Activated T-cell treated with anti-CD3 and anti-CD28 coated beads, Interleukin-2, amount 50 U/mL, for 24 hours (primary cell): ENCODE measurements at regions not wholly inside any gene's neighbourhood (a gene's known extent, or its start where the extent isn't known, plus 50 kb on each side); places are given as distances from the start of the nearest gene placed in this dataset.
A peak's percentile ranks its signal among the peaks of the same experiment; 100 is the strongest.

Source experiments
- DNase-seq: peaks from one replicate; pipeline ENCODE4 v3.0.0-alpha.2; 2020
- H3K27ac Mint-ChIP-seq: 2 replicates; pipeline ENCODE4 v1.8.0; 2020; ENCODE audit warnings: mild to moderate bottlenecking, mixed read lengths
- H3K27me3 Mint-ChIP-seq: 2 replicates; pipeline ENCODE4 v1.8.0; 2020; ENCODE audit warnings: mixed read lengths
- H3K36me3 Mint-ChIP-seq: 2 replicates; pipeline ENCODE4 v1.8.0; 2020; ENCODE audit warnings: low read depth, mixed read lengths
- H3K4me1 Mint-ChIP-seq: 2 replicates; pipeline ENCODE4 v1.8.0; 2020; ENCODE audit warnings: low read depth, mixed read lengths
- H3K4me3 Mint-ChIP-seq: 2 replicates; pipeline ENCODE4 v1.8.0; 2020; ENCODE audit warnings: mild to moderate bottlenecking, moderate library complexity, mixed read lengths
- H3K9me3 Mint-ChIP-seq: 2 replicates; pipeline ENCODE4 v1.8.0; 2020; ENCODE audit warnings: mixed read lengths

DNA sequence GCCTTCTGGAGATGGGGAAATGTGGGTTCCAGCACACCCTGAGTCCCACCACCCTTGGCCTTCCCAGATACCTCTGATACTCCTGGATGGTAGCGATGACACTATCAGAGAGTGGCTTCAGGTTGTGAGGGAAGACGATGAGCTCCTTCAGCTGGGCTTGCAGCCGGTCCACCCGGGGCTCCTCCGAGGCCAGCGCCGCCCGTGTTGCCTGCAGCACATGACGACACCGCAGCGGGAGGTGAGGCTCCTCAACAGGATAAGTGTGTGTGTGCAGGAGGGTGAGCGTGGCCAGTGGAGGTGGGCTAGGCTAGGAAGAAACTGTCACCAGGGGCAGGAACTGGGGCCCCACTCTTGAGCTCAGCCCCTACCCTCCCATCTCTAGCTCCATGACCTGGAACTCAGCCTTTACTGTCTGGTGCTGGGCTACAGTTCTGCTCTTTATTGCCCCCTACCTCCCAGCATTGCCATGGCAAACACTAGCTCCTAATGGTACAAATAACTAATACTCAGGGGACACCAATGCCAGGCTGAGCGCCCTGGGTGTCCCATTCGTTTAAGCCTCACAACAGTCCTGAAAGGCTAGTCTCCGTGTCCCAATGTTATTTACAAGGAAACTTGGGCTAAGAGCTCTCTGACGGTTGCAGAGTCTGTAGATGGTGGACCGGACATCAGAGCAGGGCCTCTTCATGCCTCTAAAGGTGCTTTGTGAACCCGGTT lies 64.1 kb downstream of the SYNE3 start:
- no peak overlapping the region for H3K27ac Mint-ChIP-seq
- H3K4me1 Mint-ChIP-seq = no peaks in the 10 kb centered on the region
- no peaks in the 10 kb centered on the region for H3K27me3 Mint-ChIP-seq
- peaks cover 77% of the 10 kb centered on the region for H3K36me3 Mint-ChIP-seq
- no peaks in the 10 kb centered on the region for H3K9me3 Mint-ChIP-seq
- DNase-seq = no peak
- H3K4me3 Mint-ChIP-seq = no peak overlapping the region

DNA sequence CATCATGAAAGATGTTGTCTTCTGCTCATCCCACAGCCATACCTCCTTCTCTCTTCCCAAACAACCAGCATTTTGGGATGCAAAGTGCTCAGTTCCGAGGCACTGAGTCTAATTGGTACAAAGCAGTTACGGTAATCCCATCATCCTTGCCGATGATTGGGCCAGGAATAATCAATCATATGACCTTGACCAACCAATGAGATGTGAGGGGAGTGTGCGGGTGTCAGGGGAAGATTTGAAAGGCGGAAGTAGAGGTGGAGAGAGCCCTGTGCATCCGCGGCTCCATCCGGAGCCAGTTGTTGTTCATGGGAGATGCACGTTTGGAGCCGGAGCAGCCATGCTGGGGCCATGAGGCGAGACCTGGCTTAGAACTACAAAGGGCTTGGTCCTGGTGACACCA lies 67.3 kb downstream of the SYNE3 start:
- no peak for DNase-seq
- Mint-ChIP-seq H3K27ac (no peak overlapping the region), H3K36me3 (peaks cover 82% of the 10 kb centered on the region), H3K9me3 (no peaks in the 10 kb centered on the region), H3K4me3 (no peak overlapping the region), H3K4me1 (peaks cover 4% of the 10 kb centered on the region), H3K27me3 (no peaks in the 10 kb centered on the region)

DNA sequence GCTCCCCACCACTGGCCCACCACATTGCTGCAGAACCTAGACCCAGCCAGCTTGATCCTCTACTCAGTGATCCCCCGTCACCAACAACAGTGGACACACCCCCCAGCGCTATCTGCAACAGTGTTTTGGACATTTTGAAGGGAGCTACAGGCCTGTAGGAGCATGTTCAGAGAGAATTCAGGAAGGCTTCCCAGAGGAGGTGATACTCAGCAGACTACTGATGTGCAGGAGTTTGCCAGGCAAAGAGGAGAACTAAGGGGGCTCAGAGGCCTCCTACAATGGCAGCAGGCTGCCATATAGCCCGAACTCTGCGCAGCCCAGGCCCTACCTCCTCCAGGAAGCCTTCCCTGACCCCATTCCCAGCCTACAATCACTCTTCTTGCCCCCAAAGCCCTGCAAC lies 70.0 kb downstream of the SYNE3 start:
- Mint-ChIP-seq H3K4me1 (peaks cover 8% of the 10 kb centered on the region), H3K27ac (peak overlapping the region; percentile 63), H3K4me3 (no peak overlapping the region), H3K36me3 (peaks cover 86% of the 10 kb centered on the region), H3K27me3 (no peaks in the 10 kb centered on the region), H3K9me3 (no peaks in the 10 kb centered on the region)
- no peak for DNase-seq

- Mint-ChIP-seq H3K36me3 (peaks cover 86% of the 10 kb centered on the region), H3K4me1 (peaks cover 8% of the 10 kb centered on the region), H3K9me3 (no peaks in the 10 kb centered on the region), H3K27ac (peak overlapping the region; percentile 18), H3K4me3 (no peak overlapping the region), H3K27me3 (no peaks in the 10 kb centered on the region)
- no peak for DNase-seq
Observed at GRCh38 chr14:95445676-95446075, 70.8 kb downstream of the SYNE3 start.

DNA sequence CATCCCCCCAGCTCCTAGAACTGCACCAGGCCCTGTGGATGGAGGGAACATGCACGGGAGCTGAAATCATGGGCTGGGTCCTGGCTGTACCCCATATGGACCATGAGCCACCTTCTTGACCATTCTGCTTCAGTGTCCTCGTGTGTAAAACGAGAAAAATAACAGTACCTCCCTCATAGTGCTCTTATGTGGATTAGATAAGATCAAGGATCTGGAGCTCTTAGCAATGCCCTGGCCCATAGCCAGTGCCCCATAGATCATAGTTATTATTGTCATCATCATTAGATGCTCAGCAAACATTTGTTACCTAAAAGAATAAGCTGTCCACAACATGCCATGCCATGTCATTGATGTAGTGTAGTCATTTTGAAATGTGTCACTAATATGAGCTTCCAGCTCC lies 71.3 kb downstream of the SYNE3 start:
- Mint-ChIP-seq H3K9me3 (no peaks in the 10 kb centered on the region), H3K27ac (peak overlapping the region; percentile 34), H3K4me1 (peaks cover 8% of the 10 kb centered on the region), H3K27me3 (no peaks in the 10 kb centered on the region), H3K36me3 (peaks cover 87% of the 10 kb centered on the region), H3K4me3 (no peak overlapping the region)
- no peak for DNase-seq

DNA sequence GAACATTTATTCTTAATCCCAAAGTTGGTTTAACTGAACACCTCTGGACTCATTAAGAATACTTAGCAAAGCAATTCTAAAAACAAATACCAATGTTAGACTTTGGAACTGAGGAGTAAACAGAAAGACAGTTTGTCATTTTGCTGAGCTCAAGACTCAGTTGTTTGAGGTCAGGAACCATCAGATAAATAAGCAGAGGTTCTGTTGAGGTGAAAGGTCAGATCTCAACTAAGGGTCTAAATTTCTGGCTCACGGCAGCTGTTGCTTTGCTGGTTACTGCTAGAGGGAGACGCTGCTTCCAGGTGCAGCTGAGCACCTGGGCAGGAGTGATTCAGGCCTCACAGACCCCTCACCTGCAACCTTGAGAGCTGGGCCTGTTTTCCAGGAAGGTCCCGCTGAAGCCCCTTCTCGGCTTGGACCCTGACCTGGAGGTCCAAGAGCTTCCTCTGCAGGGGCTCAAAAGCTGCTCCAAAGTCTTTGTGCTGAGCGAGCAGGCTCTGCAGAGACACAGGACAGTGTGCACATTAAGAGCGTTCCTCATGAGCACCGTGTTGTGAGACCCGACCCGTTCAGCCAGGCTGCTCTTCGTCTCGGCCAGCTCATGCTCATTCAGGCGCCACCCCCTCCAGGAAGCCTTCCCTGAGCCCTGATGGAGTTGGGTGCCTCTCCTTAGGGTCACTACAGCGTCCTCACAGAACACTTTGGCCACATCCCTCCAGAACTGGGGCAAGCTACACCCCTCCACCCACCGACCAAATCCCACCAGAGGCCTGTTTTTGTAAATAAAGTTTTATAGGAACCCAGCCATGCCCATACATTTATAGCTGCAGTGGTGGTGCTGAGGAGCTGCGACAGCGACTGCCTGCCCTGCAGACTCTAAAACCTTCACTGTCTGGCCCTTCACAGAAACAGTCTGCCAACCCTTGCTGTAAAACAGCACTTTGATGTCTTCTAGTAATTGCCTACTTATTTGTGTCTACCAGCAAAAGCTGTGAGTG lies 72.0 kb downstream of the SYNE3 start:
- Mint-ChIP-seq H3K27me3 (no peaks in the 10 kb centered on the region), H3K4me3 (no peak overlapping the region), H3K27ac (peak overlapping the region; percentile 34), H3K9me3 (no peaks in the 10 kb centered on the region), H3K36me3 (peaks cover 86% of the 10 kb centered on the region), H3K4me1 (peaks cover 8% of the 10 kb centered on the region)
- DNase-seq = no peak

GRCh38 chr14:95442633-95443021 lies 73.8 kb downstream of the SYNE3 start:
- Mint-ChIP-seq H3K36me3 (peaks cover 84% of the 10 kb centered on the region), H3K4me3 (no peak overlapping the region)

DNA sequence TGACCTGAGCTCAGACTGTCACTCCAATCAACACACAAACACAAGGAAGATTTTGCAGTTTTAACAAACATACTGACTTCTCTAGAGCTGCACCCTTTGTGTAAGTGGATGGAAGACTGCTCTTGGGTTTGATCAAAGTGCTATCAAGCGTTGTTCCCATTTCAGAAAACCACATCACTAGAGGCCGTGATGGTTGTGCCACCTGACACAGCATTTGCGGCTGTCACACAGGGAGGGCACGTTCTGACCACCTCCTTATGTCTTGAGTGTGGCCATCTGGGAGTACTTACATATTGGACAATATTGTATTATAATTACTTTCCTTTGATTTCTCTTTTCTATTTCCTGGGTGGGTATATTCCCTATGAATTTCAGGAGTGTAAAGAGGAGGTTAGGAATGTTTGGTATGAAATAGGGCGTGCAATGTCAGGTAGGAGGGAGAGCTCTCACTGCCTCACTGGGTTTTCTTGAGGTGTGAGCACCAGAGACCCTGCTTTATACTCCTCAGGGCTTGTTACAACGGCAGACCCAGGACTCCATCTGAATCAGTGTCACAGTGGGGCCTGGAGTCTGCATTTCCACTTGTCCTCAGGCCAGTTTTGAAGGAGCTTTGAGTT lies 74.3 kb downstream of the SYNE3 start:
- Mint-ChIP-seq H3K27ac (peak overlapping the region; percentile 48), H3K9me3 (no peaks in the 10 kb centered on the region), H3K4me3 (no peak overlapping the region), H3K4me1 (peaks cover 8% of the 10 kb centered on the region), H3K36me3 (peaks cover 85% of the 10 kb centered on the region), H3K27me3 (no peaks in the 10 kb centered on the region)
- no peak for DNase-seq

More at GRCh38 chr14:95442633-95443021, 73.8 kb downstream of the SYNE3 start:
- DNase-seq = peak; percentile 85
- H3K9me3 Mint-ChIP-seq = no peaks in the 10 kb centered on the region
- H3K27me3 Mint-ChIP-seq = no peaks in the 10 kb centered on the region
- H3K27ac Mint-ChIP-seq = peak overlapping the region; percentile 48
- H3K4me1 Mint-ChIP-seq = peaks cover 8% of the 10 kb centered on the region

- Mint-ChIP-seq H3K4me1 (peaks cover 4% of the 10 kb centered on the region), H3K27me3 (no peaks in the 10 kb centered on the region), H3K36me3 (peaks cover 88% of the 10 kb centered on the region), H3K27ac (no peak overlapping the region), H3K9me3 (no peaks in the 10 kb centered on the region), H3K4me3 (no peak overlapping the region)
- no peak for DNase-seq
Observed at GRCh38 chr14:95440951-95441350, 75.5 kb downstream of the SYNE3 start.

GRCh38 chr14:95440496-95440895 lies 76.0 kb downstream of the SYNE3 start:
- H3K27ac Mint-ChIP-seq = no peak overlapping the region
- H3K27me3 Mint-ChIP-seq = no peaks in the 10 kb centered on the region
- DNase-seq = no peak
- peaks cover 4% of the 10 kb centered on the region for H3K4me1 Mint-ChIP-seq
- H3K9me3 Mint-ChIP-seq = no peaks in the 10 kb centered on the region
- peaks cover 88% of the 10 kb centered on the region for H3K36me3 Mint-ChIP-seq
- no peak overlapping the region for H3K4me3 Mint-ChIP-seq

GRCh38 chr14:95439881-95440280 lies 76.6 kb downstream of the SYNE3 start:
- H3K9me3 Mint-ChIP-seq = no peaks in the 10 kb centered on the region
- DNase-seq = no peak
- no peak overlapping the region for H3K27ac Mint-ChIP-seq
- no peaks in the 10 kb centered on the region for H3K27me3 Mint-ChIP-seq
- H3K36me3 Mint-ChIP-seq = peaks cover 88% of the 10 kb centered on the region
- peaks cover 4% of the 10 kb centered on the region for H3K4me1 Mint-ChIP-seq
- no peak overlapping the region for H3K4me3 Mint-ChIP-seq

DNA sequence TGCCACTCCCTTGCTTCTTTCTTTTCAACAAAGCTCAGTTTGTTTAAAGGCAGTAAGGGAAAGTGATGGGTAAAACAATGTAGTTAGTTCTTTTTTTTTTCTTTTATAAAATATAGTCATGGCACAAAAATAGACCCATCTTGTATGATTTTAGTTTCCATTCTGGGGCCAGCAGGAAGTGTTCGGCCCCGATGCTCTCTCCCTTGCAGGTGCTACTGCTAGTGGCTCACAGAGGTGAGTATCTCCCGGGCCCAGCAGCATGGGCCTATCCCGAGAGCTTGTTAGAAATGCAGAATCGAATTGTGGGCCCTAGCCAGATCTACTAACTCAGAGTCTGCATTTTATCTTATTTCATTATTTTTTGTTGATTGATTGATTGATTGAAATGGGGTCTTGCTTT lies 78.7 kb downstream of the SYNE3 start:
- peaks cover 92% of the 10 kb centered on the region for H3K36me3 Mint-ChIP-seq
- H3K4me1 Mint-ChIP-seq = peaks cover 2% of the 10 kb centered on the region
- no peak for DNase-seq
- H3K27ac Mint-ChIP-seq = peak overlapping the region; percentile 41
- H3K27me3 Mint-ChIP-seq = no peaks in the 10 kb centered on the region
- no peak overlapping the region for H3K4me3 Mint-ChIP-seq
- no peaks in the 10 kb centered on the region for H3K9me3 Mint-ChIP-seq

DNA sequence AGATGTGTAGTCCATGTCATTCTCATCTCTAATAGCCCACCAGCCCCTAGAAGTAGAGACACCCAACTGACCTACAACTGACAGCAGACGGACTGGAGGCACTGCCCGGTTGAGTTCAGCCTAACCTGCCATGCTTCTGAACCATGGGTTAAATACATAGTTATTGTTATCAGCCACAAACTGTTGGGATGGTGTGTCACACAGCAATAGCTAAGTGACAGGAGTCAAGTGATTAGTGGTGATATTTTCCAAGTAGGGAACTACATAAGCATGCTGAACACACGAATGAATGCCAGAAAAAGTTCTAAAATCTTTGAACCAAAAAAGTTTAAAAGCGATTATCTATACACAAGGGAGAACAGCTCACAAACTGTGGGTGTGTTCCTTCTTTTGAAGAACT lies 80.1 kb downstream of the SYNE3 start:
- no peaks in the 10 kb centered on the region for H3K27me3 Mint-ChIP-seq
- H3K27ac Mint-ChIP-seq = no peak overlapping the region
- H3K4me1 Mint-ChIP-seq = no peaks in the 10 kb centered on the region
- H3K36me3 Mint-ChIP-seq = peaks cover 91% of the 10 kb centered on the region
- H3K4me3 Mint-ChIP-seq = no peak overlapping the region
- no peaks in the 10 kb centered on the region for H3K9me3 Mint-ChIP-seq
- no peak for DNase-seq

DNA sequence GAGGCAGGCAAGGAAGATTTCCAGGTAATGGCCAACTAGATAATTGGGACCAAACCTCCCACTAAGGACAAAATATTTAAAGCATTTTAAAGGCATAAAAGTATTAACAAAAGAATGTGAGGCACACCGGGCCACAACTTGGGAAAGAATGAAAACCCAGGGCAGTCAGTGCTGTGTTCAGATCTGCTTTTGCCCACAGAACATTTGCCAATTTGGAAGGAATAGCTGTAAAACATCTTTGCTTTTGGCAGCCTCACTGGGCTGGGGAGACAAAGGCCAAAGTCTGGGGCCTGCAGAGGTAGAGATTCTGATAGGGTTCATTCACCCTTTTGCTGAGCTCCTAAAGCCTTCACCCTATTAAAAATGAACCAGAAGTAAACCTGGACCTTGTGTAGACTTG lies 82.3 kb downstream of the SYNE3 start:
- H3K4me1 Mint-ChIP-seq = no peaks in the 10 kb centered on the region
- H3K36me3 Mint-ChIP-seq = peaks cover 94% of the 10 kb centered on the region
- DNase-seq = no peak
- no peaks in the 10 kb centered on the region for H3K9me3 Mint-ChIP-seq
- no peak overlapping the region for H3K4me3 Mint-ChIP-seq
- H3K27me3 Mint-ChIP-seq = no peaks in the 10 kb centered on the region
- H3K27ac Mint-ChIP-seq = no peak overlapping the region

DNA sequence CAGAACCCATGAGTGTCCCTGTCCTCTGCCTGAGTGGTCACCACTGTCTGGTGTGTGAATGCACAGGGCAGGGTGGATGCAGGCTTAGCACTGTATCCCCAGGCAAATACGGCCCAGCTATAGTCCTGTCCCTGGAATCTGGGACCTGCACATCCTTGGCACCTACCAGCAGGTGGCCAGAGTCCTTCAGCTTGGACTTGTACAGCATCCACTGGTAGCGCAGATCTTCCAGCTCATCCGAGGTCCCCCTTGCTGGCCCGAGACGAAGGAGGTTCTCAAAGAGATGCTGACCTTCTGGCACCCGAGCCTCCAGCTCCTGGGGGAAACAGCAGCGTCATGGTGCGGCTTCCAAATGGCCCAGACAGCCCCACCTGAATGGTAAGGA lies 83.4 kb downstream of the SYNE3 start:
- no peak overlapping the region for H3K27ac Mint-ChIP-seq
- no peaks in the 10 kb centered on the region for H3K4me1 Mint-ChIP-seq
- no peaks in the 10 kb centered on the region for H3K9me3 Mint-ChIP-seq
- H3K36me3 Mint-ChIP-seq = peaks cover 93% of the 10 kb centered on the region
- DNase-seq = no peak
- H3K27me3 Mint-ChIP-seq = no peaks in the 10 kb centered on the region
- no peak overlapping the region for H3K4me3 Mint-ChIP-seq
